ENCODE measurements at regions not wholly inside any gene's neighbourhood (a gene's known extent, or its start where the extent isn't known, plus 50 kb on each side); places are given as distances from the start of the nearest gene placed in this dataset.

DNA sequence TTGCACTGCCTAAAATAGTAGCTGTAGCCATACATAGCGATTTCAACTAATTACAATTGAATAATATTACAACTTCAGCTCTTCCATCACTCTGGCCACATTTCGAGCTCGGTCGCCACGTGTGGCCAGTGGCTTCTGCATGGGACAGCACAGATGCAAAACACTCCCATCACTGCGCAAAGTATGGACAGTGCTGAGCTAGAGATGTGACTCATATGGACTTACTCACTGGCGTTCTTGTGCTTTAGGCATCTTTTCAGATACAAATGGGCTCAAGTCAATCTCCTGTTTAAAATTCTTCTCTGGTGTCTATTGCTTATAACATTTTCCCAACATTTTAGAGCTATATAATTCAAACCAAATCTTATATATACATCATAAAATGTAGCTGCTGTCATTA lies 222.7 kb downstream of the ELAVL2 start:
- H3K36me3 Mint-ChIP-seq = peaks cover 7% of the 10 kb centered on the region
- Histone ChIP-seq H4K20me1 (ENCODE audit: low read depth) (no peaks in the 10 kb centered on the region), H3K4me2 (no peak overlapping the region), H3F3A (ENCODE audit: low read depth) (no peaks in the 10 kb centered on the region), H3K9ac (no peak overlapping the region), H3K9me3 (ENCODE audit: low read depth) (no peaks in the 10 kb centered on the region), H3K4me1 (peaks cover 17% of the 10 kb centered on the region), H3K27ac (no peak overlapping the region), H3K27me3 (no peaks in the 10 kb centered on the region), H3K79me2 (ENCODE audit: low read depth) (no peaks in the 10 kb centered on the region), H3K4me3 (no peak overlapping the region), H2AFZ (replicated peaks) (no peak overlapping the region), H3K36me3 (no peaks in the 10 kb centered on the region)
- no peak overlapping the region for H3K4me3 Mint-ChIP-seq
- H3K27me3 Mint-ChIP-seq (ENCODE audit: insufficient read depth, low read depth) = no peaks in the 10 kb centered on the region
- TF ChIP-seq EZH2 (IDR thresholded peaks at IDR 0.05) (no peak), CTCF (IDR thresholded peaks at IDR 0.05) (no peak), EZH2phosphoT487 (IDR thresholded peaks at IDR 0.05) (no peak)
- H3K27ac Mint-ChIP-seq = no peak overlapping the region
- no peaks in the 10 kb centered on the region for H3K9me3 Mint-ChIP-seq
- no peak for DNase-seq (ENCODE audit: low spot score)
- H3K4me1 Mint-ChIP-seq = peaks cover 9% of the 10 kb centered on the region

DNA sequence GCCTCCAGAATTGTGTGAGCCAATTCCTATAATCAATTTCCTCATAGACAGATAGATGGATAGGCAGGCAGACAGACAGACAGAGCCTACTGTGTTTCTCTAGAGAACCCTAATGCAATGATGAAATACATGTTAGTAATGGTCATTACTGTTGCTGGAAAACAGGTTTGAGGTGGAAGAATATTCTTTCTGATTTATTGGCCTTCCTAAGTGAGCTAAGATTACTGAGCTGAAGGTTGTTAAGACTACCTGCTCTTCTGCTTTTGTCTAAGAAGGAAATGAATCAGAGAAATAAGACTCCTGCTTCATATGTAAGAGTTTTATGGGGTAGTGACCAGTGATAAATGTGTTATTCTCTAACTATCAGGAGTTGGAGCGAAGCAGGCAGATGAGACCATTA lies 219.9 kb downstream of the ELAVL2 start:
- Mint-ChIP-seq H3K27ac (no peak overlapping the region), H3K9me3 (no peaks in the 10 kb centered on the region), H3K4me3 (no peak overlapping the region), H3K36me3 (peaks cover 9% of the 10 kb centered on the region), H3K4me1 (peaks cover 3% of the 10 kb centered on the region), H3K27me3 (ENCODE audit: insufficient read depth, low read depth) (no peaks in the 10 kb centered on the region)
- no peak for DNase-seq (ENCODE audit: low spot score)
- Histone ChIP-seq H4K20me1 (ENCODE audit: low read depth) (no peaks in the 10 kb centered on the region), H3K27ac (no peak overlapping the region), H3F3A (ENCODE audit: low read depth) (no peaks in the 10 kb centered on the region), H3K4me2 (no peak overlapping the region), H2AFZ (replicated peaks) (no peak overlapping the region), H3K4me1 (peaks cover 6% of the 10 kb centered on the region), H3K27me3 (no peaks in the 10 kb centered on the region), H3K9me3 (ENCODE audit: low read depth) (no peaks in the 10 kb centered on the region), H3K36me3 (no peaks in the 10 kb centered on the region), H3K4me3 (no peak overlapping the region), H3K79me2 (ENCODE audit: low read depth) (no peaks in the 10 kb centered on the region), H3K9ac (no peak overlapping the region)
- TF ChIP-seq CTCF (IDR thresholded peaks at IDR 0.05) = no peak

GRCh38 chr9:23608456-23608855 lies 217.6 kb downstream of the ELAVL2 start:
- TF ChIP-seq EZH2 (IDR thresholded peaks at IDR 0.05) (no peak), EZH2phosphoT487 (IDR thresholded peaks at IDR 0.05) (no peak), CTCF (IDR thresholded peaks at IDR 0.05) (no peak)
- no peak overlapping the region for H3K9ac ChIP-seq
- H3K4me1 ChIP-seq = peaks cover 10% of the 10 kb centered on the region
- H3K4me3 ChIP-seq = no peak overlapping the region
- no peaks in the 10 kb centered on the region for H3K36me3 ChIP-seq
- no peaks in the 10 kb centered on the region for H4K20me1 ChIP-seq (ENCODE audit: low read depth)
- no peak overlapping the region for H2AFZ ChIP-seq (replicated peaks)
- peaks cover 3% of the 10 kb centered on the region for H3K4me1 Mint-ChIP-seq
- no peaks in the 10 kb centered on the region for H3K27me3 ChIP-seq
- H3K9me3 ChIP-seq (ENCODE audit: low read depth) = no peaks in the 10 kb centered on the region
- H3F3A ChIP-seq (ENCODE audit: low read depth) = no peaks in the 10 kb centered on the region
- DNase-seq (ENCODE audit: low spot score) = no peak
- H3K4me3 Mint-ChIP-seq = no peak overlapping the region
- H3K27ac Mint-ChIP-seq = no peak overlapping the region
- H3K27ac ChIP-seq = no peak overlapping the region
- no peak overlapping the region for H3K4me2 ChIP-seq
- H3K79me2 ChIP-seq (ENCODE audit: low read depth) = no peaks in the 10 kb centered on the region
- H3K36me3 Mint-ChIP-seq = peaks cover 9% of the 10 kb centered on the region
- no peaks in the 10 kb centered on the region for H3K27me3 Mint-ChIP-seq (ENCODE audit: insufficient read depth, low read depth)
- H3K9me3 Mint-ChIP-seq = no peaks in the 10 kb centered on the region

GRCh38 chr9:23611869-23612268 lies 214.2 kb downstream of the ELAVL2 start:
- Mint-ChIP-seq H3K4me3 (no peak overlapping the region), H3K9me3 (no peaks in the 10 kb centered on the region), H3K27ac (peak overlapping the region; percentile 35)

More at GRCh38 chr9:23611869-23612268, 214.2 kb downstream of the ELAVL2 start:
- H3K9ac ChIP-seq = no peak overlapping the region
- TF ChIP-seq EZH2 (IDR thresholded peaks at IDR 0.05) = no peak
- TF ChIP-seq CTCF (IDR thresholded peaks at IDR 0.05) = no peak
- TF ChIP-seq EZH2phosphoT487 (IDR thresholded peaks at IDR 0.05) = no peak
- no peaks in the 10 kb centered on the region for H3K36me3 ChIP-seq
- H3K4me3 ChIP-seq = no peak overlapping the region
- Mint-ChIP-seq H3K36me3 (peaks cover 11% of the 10 kb centered on the region), H3K4me1 (peaks cover under 1% of the 10 kb centered on the region), H3K27me3 (ENCODE audit: insufficient read depth, low read depth) (no peaks in the 10 kb centered on the region)
- DNase-seq (ENCODE audit: low spot score) = no peak
- no peak overlapping the region for H3K4me2 ChIP-seq
- H4K20me1 ChIP-seq (ENCODE audit: low read depth) = no peaks in the 10 kb centered on the region
- peaks cover 8% of the 10 kb centered on the region for H3K4me1 ChIP-seq
- no peak overlapping the region for H2AFZ ChIP-seq (replicated peaks)
- no peaks in the 10 kb centered on the region for H3K27me3 ChIP-seq
- H3F3A ChIP-seq (ENCODE audit: low read depth) = no peaks in the 10 kb centered on the region
- no peaks in the 10 kb centered on the region for H3K79me2 ChIP-seq (ENCODE audit: low read depth)
- H3K27ac ChIP-seq = no peak overlapping the region
- H3K9me3 ChIP-seq (ENCODE audit: low read depth) = no peaks in the 10 kb centered on the region

All from neural progenitor cell (in vitro differentiated cells).